ENCODE measurements at regions not wholly inside any gene's neighbourhood (a gene's known extent, or its start where the extent isn't known, plus 50 kb on each side); places are given as distances from the start of the nearest gene placed in this dataset.

DNA sequence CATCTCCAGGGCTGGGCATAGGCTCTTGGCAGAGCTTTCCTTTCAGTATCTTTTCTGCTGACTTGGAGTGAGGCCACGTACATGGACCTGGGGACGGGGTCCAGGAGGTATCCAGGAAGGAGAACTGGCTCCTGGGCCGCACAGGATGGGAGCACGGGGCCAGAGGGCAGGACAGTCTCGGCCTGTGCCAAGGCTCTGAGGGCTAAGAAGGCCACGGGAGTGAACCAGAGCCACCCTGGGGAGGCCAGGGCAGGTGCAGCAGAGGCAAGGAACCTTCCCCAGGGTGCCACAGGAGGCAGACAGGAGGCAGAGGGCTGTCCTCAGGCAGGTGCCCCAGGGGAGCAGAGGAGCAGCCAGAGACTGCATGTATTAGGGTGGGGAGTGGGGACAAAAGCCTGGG, 50.3 kb downstream of the PLXNA1 start:
- Histone ChIP-seq H3K36me3 (ENCODE audit: control insufficient read depth in 2 of 2, insufficient read depth in 2 of 2, low read length in 2 of 2) (peaks cover 13% of the 10 kb centered on the region in 2 donors), H3K4me1 (ENCODE audit: control insufficient read depth in 2 of 2, insufficient read depth in 2 of 2, low read length in 2 of 2) (peaks cover 28 to 29% of the 10 kb centered on the region in 2 donors), H3K27ac (ENCODE audit: low read depth in 2 of 2, low read length in 2 of 2) (no peak overlapping the region), H3K27me3 (ENCODE audit: control insufficient read depth in 2 of 2, insufficient read depth in 2 of 2, low read length in 2 of 2) (no peaks in the 10 kb centered on the region), H3K4me3 (ENCODE audit: low read length in 2 of 2) (no peak overlapping the region), H3K9ac (ENCODE audit: low read depth in 1 of 2, low read length in 2 of 2) (no peak overlapping the region), H3K9me3 (ENCODE audit: control insufficient read depth in 2 of 2, low read length in 2 of 2) (no peaks in the 10 kb centered on the region)

DNA sequence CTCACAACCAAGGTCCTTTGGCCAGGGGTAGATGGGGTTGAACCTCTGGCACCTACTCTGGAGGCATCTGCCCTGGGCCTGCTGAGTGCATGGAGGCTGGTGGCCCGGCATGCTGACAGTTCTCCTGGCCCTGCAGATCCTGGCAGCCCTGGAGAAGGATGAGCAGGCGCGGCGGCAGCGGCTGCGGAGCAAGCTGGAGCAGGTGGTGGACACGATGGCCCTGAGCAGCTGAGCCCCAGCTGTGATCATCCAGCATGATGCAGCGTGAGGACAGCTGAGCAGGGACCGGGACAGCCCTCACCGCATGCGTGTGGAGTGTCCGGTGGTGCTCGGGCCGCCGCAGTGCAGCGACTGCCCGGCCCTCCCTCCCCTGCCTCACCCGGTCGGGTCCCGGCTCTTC, 50.9 kb downstream of the PLXNA1 start:
- H3K27me3 ChIP-seq (ENCODE audit: control insufficient read depth in 2 of 2, insufficient read depth in 2 of 2, low read length in 2 of 2) = no peaks in the 10 kb centered on the region
- peaks cover 23 to 28% of the 10 kb centered on the region in 2 donors for H3K4me1 ChIP-seq (ENCODE audit: control insufficient read depth in 2 of 2, insufficient read depth in 2 of 2, low read length in 2 of 2)
- no peak overlapping the region for H3K4me3 ChIP-seq (ENCODE audit: low read length in 2 of 2)
- H3K36me3 ChIP-seq (ENCODE audit: control insufficient read depth in 2 of 2, insufficient read depth in 2 of 2, low read length in 2 of 2) = peaks cover 13% of the 10 kb centered on the region in 2 donors
- H3K9ac ChIP-seq (ENCODE audit: low read depth in 1 of 2, low read length in 2 of 2) = no peak overlapping the region
- H3K27ac ChIP-seq (ENCODE audit: low read depth in 2 of 2, low read length in 2 of 2) = no peak overlapping the region
- no peaks in the 10 kb centered on the region for H3K9me3 ChIP-seq (ENCODE audit: control insufficient read depth in 2 of 2, low read length in 2 of 2)

DNA sequence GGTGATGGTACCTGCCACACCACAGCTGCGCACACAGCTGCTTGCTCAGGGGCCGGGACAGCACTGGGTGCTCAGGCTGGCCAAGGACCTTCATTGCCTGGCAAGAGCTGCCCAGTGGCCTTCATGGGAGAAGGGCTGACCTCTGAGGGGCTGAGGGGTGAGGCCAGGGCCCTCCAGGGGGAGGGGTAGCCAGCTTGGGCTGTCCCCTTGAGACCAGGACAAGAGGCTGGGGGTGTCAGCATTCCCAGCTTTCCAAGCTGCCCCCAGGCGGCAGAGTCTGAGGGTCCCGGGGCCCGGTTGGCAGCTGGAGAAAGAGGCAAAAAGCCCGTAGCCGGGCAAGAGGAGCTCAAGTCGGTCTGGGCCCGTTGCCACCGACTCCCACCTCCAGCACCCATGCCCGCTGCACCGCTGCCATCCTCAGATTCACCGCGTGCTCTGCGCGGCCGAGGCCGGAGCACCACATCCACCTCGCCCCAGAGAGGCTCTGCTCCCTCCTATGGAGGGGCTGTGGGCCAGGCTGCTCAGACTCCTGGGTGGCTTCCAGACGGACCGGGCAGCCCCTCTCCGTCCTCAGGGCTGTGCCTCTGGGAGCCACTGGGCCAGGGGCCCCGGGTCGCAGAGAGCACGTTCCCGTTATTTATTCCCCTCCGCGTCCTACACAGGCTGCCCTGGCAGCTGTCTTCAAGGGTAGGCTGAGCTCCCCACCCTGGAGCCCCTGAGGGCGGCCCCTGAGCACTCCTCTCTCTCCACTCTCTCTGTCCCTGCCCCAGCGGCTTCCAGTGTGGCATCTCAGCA, 51.5 kb downstream of the PLXNA1 start:
- no peak overlapping the region for H3K9ac ChIP-seq (ENCODE audit: low read depth in 1 of 2, low read length in 2 of 2)
- H3K27ac ChIP-seq (ENCODE audit: low read depth in 2 of 2, low read length in 2 of 2) = no peak overlapping the region
- H3K36me3 ChIP-seq (ENCODE audit: control insufficient read depth in 2 of 2, insufficient read depth in 2 of 2, low read length in 2 of 2) = peaks cover 13% of the 10 kb centered on the region in 2 donors
- H3K9me3 ChIP-seq (ENCODE audit: control insufficient read depth in 2 of 2, low read length in 2 of 2) = no peaks in the 10 kb centered on the region
- H3K27me3 ChIP-seq (ENCODE audit: control insufficient read depth in 2 of 2, insufficient read depth in 2 of 2, low read length in 2 of 2) = no peaks in the 10 kb centered on the region
- no peak overlapping the region for H3K4me3 ChIP-seq (ENCODE audit: low read length in 2 of 2)
- H3K4me1 ChIP-seq (ENCODE audit: control insufficient read depth in 2 of 2, insufficient read depth in 2 of 2, low read length in 2 of 2) = peaks cover 23 to 28% of the 10 kb centered on the region in 2 donors

DNA sequence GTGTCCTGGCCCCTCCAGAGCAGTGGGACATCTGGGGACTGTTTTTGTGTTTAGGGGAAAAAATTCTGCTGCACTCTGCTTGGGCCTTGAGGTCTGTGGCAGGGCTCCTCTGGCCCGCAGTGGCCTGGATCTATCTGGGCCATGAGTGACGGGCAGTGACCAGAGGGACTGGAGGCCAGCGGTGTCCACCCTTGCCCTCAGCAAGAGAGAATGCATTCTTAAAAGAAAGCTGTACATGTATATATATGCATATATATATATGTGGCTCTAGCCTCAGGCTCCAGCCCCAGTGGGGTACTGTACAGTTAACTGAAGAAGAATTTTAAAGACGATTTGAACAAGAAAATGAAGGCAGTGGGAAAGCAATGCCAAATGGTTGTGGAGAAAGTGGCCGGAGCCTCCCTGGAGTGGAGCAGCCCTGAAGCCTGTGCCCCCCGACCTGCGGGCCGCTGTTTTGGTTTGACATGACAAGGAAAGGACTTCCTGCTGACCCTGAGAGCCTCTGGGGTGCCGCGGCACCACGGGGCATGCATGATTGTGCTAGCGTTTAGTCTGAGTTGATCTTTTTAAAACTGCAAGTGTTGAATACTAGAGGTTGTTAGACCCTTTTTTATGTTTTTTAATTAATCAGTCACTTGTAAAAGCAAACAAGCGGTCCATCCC, 52.2 kb downstream of the PLXNA1 start:
- H3K27me3 ChIP-seq (ENCODE audit: control insufficient read depth in 2 of 2, insufficient read depth in 2 of 2, low read length in 2 of 2) = no peaks in the 10 kb centered on the region
- H3K36me3 ChIP-seq (ENCODE audit: control insufficient read depth in 2 of 2, insufficient read depth in 2 of 2, low read length in 2 of 2) = peaks cover 9% of the 10 kb centered on the region in 2 donors
- no peak overlapping the region for H3K27ac ChIP-seq (ENCODE audit: low read depth in 2 of 2, low read length in 2 of 2)
- peaks cover 23 to 28% of the 10 kb centered on the region in 2 donors for H3K4me1 ChIP-seq (ENCODE audit: control insufficient read depth in 2 of 2, insufficient read depth in 2 of 2, low read length in 2 of 2)
- H3K9ac ChIP-seq (ENCODE audit: low read depth in 1 of 2, low read length in 2 of 2) = peak overlapping the region in 1 of 2 donors; percentile 56
- no peaks in the 10 kb centered on the region for H3K9me3 ChIP-seq (ENCODE audit: control insufficient read depth in 2 of 2, low read length in 2 of 2)
- no peak overlapping the region for H3K4me3 ChIP-seq (ENCODE audit: low read length in 2 of 2)

DNA sequence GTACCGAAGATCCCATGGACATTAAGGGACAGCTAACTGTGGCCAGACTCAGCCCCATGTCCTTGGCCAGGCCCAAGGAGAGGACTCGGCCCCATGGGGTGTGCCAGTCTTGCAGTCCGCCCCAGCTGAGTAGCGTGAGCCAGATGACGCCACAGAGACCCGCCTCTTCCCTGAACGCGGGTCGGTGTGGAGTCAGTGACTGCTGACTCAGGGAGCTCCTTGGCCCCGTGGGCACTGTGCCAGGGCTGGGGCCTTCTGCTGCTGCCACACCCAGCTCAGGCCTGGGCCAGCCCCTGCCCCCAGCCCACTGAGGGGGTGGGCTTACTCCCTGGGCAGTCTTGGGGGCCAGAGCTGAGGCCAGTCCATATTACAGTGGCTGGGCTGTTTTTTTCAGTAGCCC, 52.8 kb downstream of the PLXNA1 start:
- Histone ChIP-seq H3K9me3 (ENCODE audit: control insufficient read depth in 2 of 2, low read length in 2 of 2) (no peaks in the 10 kb centered on the region), H3K27me3 (ENCODE audit: control insufficient read depth in 2 of 2, insufficient read depth in 2 of 2, low read length in 2 of 2) (no peaks in the 10 kb centered on the region), H3K9ac (ENCODE audit: low read depth in 1 of 2, low read length in 2 of 2) (peak overlapping the region in 1 of 2 donors; percentile 56), H3K36me3 (ENCODE audit: control insufficient read depth in 2 of 2, insufficient read depth in 2 of 2, low read length in 2 of 2) (peaks cover 7 to 8% of the 10 kb centered on the region in 2 donors), H3K4me3 (ENCODE audit: low read length in 2 of 2) (no peak overlapping the region), H3K27ac (ENCODE audit: low read depth in 2 of 2, low read length in 2 of 2) (peak overlapping the region; percentile 66 to 79), H3K4me1 (ENCODE audit: control insufficient read depth in 2 of 2, insufficient read depth in 2 of 2, low read length in 2 of 2) (peaks cover 23 to 28% of the 10 kb centered on the region in 2 donors)

DNA sequence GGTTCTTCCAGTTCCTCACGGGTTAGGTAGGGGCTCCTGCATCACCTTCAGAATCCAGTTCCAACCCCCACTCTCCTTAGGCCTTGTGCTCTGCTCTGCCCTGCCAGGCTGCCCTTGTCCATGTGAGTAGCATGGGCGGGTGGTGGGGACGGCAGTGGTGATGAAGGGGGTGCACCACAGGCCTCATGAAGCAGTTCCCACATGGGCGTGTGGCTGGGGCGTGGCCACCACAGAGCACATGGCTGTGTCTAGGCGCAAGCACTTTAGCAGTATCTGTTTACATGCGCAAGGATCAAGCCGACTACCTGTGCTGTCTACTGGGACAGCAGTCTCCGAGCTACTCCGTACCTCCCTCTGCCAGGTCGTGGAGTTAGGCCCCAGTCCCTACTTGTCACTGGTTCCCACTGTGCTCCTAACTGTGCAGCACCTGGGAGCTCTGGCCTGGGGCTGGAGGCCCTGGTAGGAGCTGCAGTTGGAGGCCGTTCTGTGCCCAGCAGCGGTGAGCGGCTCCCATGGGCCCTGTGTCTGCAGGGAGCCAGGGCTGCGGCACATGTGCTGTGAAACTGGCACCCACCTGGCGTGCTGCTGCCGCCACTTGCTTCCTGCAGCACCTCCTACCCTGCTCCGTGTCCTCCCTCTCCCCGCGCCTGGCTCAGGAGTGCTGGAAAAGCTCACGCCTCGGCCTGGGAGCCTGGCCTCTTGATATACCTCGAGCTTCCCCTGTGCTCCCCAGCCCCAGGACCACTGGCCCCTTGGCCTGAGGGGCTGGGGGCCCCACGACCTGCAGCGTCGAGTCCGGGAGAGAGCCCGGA, 53.5 kb downstream of the PLXNA1 start:
- H3K36me3 ChIP-seq (ENCODE audit: control insufficient read depth in 2 of 2, insufficient read depth in 2 of 2, low read length in 2 of 2) = peaks cover 7 to 8% of the 10 kb centered on the region in 2 donors
- peak overlapping the region; percentile 66 to 79 for H3K27ac ChIP-seq (ENCODE audit: low read depth in 2 of 2, low read length in 2 of 2)
- peaks cover 23 to 28% of the 10 kb centered on the region in 2 donors for H3K4me1 ChIP-seq (ENCODE audit: control insufficient read depth in 2 of 2, insufficient read depth in 2 of 2, low read length in 2 of 2)
- H3K9ac ChIP-seq (ENCODE audit: low read depth in 1 of 2, low read length in 2 of 2) = peak overlapping the region in 1 of 2 donors; percentile 56
- no peaks in the 10 kb centered on the region for H3K9me3 ChIP-seq (ENCODE audit: control insufficient read depth in 2 of 2, low read length in 2 of 2)
- no peaks in the 10 kb centered on the region for H3K27me3 ChIP-seq (ENCODE audit: control insufficient read depth in 2 of 2, insufficient read depth in 2 of 2, low read length in 2 of 2)
- no peak overlapping the region for H3K4me3 ChIP-seq (ENCODE audit: low read length in 2 of 2)

DNA sequence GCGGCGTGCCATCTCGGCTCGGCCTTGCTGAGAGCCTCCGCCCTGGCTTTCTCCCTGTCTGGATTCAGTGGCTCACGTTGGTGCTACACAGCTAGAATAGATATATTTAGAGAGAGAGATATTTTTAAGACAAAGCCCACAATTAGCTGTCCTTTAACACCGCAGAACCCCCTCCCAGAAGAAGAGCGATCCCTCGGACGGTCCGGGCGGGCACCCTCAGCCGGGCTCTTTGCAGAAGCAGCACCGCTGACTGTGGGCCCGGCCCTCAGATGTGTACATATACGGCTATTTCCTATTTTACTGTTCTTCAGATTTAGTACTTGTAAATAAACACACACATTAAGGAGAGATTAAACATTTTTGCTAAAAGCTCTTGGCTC, 54.1 kb downstream of the PLXNA1 start:
- Histone ChIP-seq H3K4me3 (ENCODE audit: low read length in 2 of 2) (no peak overlapping the region), H3K36me3 (ENCODE audit: control insufficient read depth in 2 of 2, insufficient read depth in 2 of 2, low read length in 2 of 2) (peaks cover 3 to 7% of the 10 kb centered on the region in 2 donors), H3K9me3 (ENCODE audit: control insufficient read depth in 2 of 2, low read length in 2 of 2) (no peaks in the 10 kb centered on the region), H3K4me1 (ENCODE audit: control insufficient read depth in 2 of 2, insufficient read depth in 2 of 2, low read length in 2 of 2) (peaks cover 23 to 28% of the 10 kb centered on the region in 2 donors), H3K9ac (ENCODE audit: low read depth in 1 of 2, low read length in 2 of 2) (peak overlapping the region in 1 of 2 donors; percentile 10), H3K27me3 (ENCODE audit: control insufficient read depth in 2 of 2, insufficient read depth in 2 of 2, low read length in 2 of 2) (no peaks in the 10 kb centered on the region), H3K27ac (ENCODE audit: low read depth in 2 of 2, low read length in 2 of 2) (peak overlapping the region; percentile 66 to 79)

DNA sequence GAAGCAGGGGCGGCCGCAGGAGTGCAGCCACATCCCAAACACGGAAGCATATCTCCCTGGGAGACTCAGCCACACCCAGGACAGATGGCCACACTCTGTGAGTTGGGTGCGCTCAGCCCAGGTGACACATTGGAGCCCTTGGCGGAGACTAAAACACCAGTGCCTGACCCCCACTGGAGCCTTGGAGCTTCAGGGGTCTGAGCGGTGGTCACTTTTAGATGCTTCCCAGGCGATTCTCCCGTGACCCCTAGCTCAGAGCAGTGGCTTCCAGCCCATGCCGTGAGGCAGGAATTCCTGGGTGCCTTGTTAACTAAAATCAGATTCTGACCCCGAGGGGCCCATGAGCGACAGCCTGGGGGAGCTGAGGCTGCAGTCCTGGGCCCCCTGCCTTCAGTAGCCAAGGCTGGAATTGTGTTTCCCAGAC, 54.5 kb downstream of the PLXNA1 start:
- no peak overlapping the region for H3K9ac ChIP-seq (ENCODE audit: low read depth in 1 of 2, low read length in 2 of 2)
- no peaks in the 10 kb centered on the region for H3K9me3 ChIP-seq (ENCODE audit: control insufficient read depth in 2 of 2, low read length in 2 of 2)
- H3K4me3 ChIP-seq (ENCODE audit: low read length in 2 of 2) = no peak overlapping the region
- peaks cover 23 to 28% of the 10 kb centered on the region in 2 donors for H3K4me1 ChIP-seq (ENCODE audit: control insufficient read depth in 2 of 2, insufficient read depth in 2 of 2, low read length in 2 of 2)
- H3K27ac ChIP-seq (ENCODE audit: low read depth in 2 of 2, low read length in 2 of 2) = no peak overlapping the region
- H3K27me3 ChIP-seq (ENCODE audit: control insufficient read depth in 2 of 2, insufficient read depth in 2 of 2, low read length in 2 of 2) = no peaks in the 10 kb centered on the region
- peaks cover 0 to 4% of the 10 kb centered on the region in 2 donors for H3K36me3 ChIP-seq (ENCODE audit: control insufficient read depth in 2 of 2, insufficient read depth in 2 of 2, low read length in 2 of 2)

DNA sequence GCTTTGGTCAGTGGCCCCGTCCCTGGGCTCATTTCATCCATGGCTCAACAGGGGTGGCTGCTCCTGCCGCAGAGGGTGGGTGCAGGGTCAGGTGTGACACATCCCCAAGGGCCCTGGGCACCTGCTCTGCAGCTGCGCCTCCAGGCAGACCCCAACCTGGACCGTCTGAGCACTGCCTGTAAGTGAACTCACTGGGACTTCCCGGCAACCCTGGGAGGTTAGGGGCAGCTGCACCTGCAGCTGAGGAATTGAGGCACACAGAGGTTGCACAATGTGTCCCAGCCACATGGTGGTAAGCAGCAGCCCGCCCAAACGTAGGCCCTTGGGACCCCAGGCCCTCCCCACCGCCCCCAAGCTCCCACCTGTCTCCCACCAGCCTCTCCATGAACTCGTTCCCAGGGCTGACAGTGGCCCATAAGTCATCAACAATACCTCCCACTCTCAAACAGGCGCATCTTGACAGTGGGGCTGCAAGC, 55.1 kb downstream of the PLXNA1 start:
- H3K4me1 ChIP-seq (ENCODE audit: control insufficient read depth in 2 of 2, insufficient read depth in 2 of 2, low read length in 2 of 2) = peaks cover 23 to 28% of the 10 kb centered on the region in 2 donors
- peaks cover 0 to 4% of the 10 kb centered on the region in 2 donors for H3K36me3 ChIP-seq (ENCODE audit: control insufficient read depth in 2 of 2, insufficient read depth in 2 of 2, low read length in 2 of 2)
- H3K9me3 ChIP-seq (ENCODE audit: control insufficient read depth in 2 of 2, low read length in 2 of 2) = no peaks in the 10 kb centered on the region
- no peak overlapping the region for H3K27ac ChIP-seq (ENCODE audit: low read depth in 2 of 2, low read length in 2 of 2)
- no peak overlapping the region for H3K9ac ChIP-seq (ENCODE audit: low read depth in 1 of 2, low read length in 2 of 2)
- H3K27me3 ChIP-seq (ENCODE audit: control insufficient read depth in 2 of 2, insufficient read depth in 2 of 2, low read length in 2 of 2) = no peaks in the 10 kb centered on the region
- no peak overlapping the region for H3K4me3 ChIP-seq (ENCODE audit: low read length in 2 of 2)

All from mucosa of rectum (tissue), 2 donors.